K562 (cell line): ENCODE measurements at regions not wholly inside any gene's neighbourhood (a gene's known extent, or its start where the extent isn't known, plus 50 kb on each side); places are given as distances from the start of the nearest gene placed in this dataset.

Source experiments
- BCLAF1 ChIP-seq, 2 experiments: fragments of 450-650 bp in 1 of 2; IDR thresholded peaks; 2 replicates each; pipeline ENCODE4 v1.6.1; 2011 to 2017; ENCODE audit warnings: low read depth in 2 of 2, antibody characterized with exemption in 1 of 2, borderline replicate concordance in 1 of 2, low read length in 1 of 2, mild to moderate bottlenecking in 1 of 2, mixed read lengths in 1 of 2; ENCODE audit not compliant: control insufficient read depth in 1 of 2
- CHD1 ChIP-seq: fragments of 200-600 bp; sonication (generic); IDR thresholded peaks from one replicate; pipeline ENCODE4 v1.6.1; 2012; ENCODE audit warnings: mild to moderate bottlenecking, moderate library complexity, low read length, inconsistent platforms
- GABPA ChIP-seq: fragments of 200-800 bp; sonication (Bioruptor generic); conservative IDR thresholded peaks from 2 replicates; pipeline ENCODE4 v1.6.1; 2016; ENCODE audit warnings: low read depth, missing genetic modification characterization, missing compliant biosample characterization
- MTA1 ChIP-seq: fragments of 450-650 bp; IDR thresholded peaks from 2 replicates; pipeline ENCODE4 v1.6.1; 2017; ENCODE audit warnings: borderline replicate concordance
- SFPQ ChIP-seq: fragments of 200-400 bp; formaldehyde crosslinking; IDR thresholded peaks from 2 replicates; pipeline ENCODE4 v1.6.1; 2017; ENCODE audit warnings: mild to moderate bottlenecking, low read depth, low read length, moderate library complexity
- WHSC1 ChIP-seq: IDR thresholded peaks from one replicate; pipeline ENCODE4 v1.6.1; 2012; ENCODE audit warnings: low read length, control low read depth, inconsistent platforms
- ZBTB17 ChIP-seq: fragments of 450-650 bp; formaldehyde crosslinking; IDR thresholded peaks from 2 replicates; pipeline ENCODE4 v1.4.0; 2020; ENCODE audit warnings: mild to moderate bottlenecking
- ZNF134 ChIP-seq: fragments of 250-450 bp; sonication (Bioruptor Pico); conservative IDR thresholded peaks from 2 replicates; pipeline ENCODE4 v1.4.0; 2020
- ZNF431 ChIP-seq: sonication (generic); formaldehyde crosslinking; IDR thresholded peaks from 2 replicates; pipeline ENCODE4 v1.8.0; 2022; ENCODE audit warnings: mild to moderate bottlenecking, missing genetic modification reagents
- ZNF592 ChIP-seq: fragments of 450-650 bp; IDR thresholded peaks from 2 replicates; pipeline ENCODE4 v1.6.1; 2017; ENCODE audit warnings: antibody characterized with exemption, mild to moderate bottlenecking
- ZNF644 ChIP-seq: fragments of 200-800 bp; sonication (Bioruptor generic); IDR thresholded peaks from 2 replicates; pipeline ENCODE4 v1.6.1; 2016; ENCODE audit warnings: low read depth, missing genetic modification characterization, missing compliant biosample characterization
- ZNF830 ChIP-seq: fragments of 250-450 bp; sonication (Bioruptor Pico); IDR thresholded peaks from 2 replicates; pipeline ENCODE4 v1.5.0; 2021; ENCODE audit warnings: mild to moderate bottlenecking
- TF ChIP-seq, protein P1 (sequence below): sonication (generic); formaldehyde crosslinking; IDR thresholded peaks from 2 replicates; pipeline ENCODE4 v1.8.1; 2023; ENCODE audit warnings: mild to moderate bottlenecking, missing genetic modification reagents
- TF ChIP-seq, protein P2 (sequence below): fragments of 200-800 bp; sonication (Bioruptor generic); IDR thresholded peaks from 2 replicates; pipeline ENCODE4 v1.6.1; 2017; ENCODE audit warnings: missing genetic modification characterization, missing compliant biosample characterization

DNA sequence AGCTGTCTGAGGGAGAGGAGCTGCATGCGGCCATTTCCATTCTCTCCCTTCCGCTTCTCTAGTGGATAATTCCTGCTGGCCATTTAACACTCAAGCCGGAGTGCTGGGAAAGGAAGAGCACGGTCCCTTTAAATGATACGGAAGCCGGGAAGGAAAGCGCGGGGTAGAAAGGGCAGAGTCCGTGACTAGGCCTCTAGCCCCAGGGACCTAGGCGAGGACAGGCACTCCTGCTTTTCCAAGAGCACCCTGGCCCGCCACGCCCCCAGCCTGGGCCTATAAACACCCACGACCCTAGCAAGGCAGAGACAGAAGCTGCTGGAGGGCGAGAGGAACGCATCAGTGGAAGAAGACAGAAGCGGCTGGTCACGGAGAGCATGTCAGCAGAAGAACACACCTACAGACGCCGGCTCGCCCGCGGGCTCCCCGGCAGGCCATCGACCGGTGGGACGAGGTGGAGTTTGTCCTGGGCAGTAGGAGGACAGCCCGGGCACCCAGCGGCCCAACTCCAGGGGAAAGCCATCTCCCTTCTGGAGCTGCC is 1206.6 kb upstream of the TMEM132C start (continued):
- TF ChIP-seq, protein P1, sequence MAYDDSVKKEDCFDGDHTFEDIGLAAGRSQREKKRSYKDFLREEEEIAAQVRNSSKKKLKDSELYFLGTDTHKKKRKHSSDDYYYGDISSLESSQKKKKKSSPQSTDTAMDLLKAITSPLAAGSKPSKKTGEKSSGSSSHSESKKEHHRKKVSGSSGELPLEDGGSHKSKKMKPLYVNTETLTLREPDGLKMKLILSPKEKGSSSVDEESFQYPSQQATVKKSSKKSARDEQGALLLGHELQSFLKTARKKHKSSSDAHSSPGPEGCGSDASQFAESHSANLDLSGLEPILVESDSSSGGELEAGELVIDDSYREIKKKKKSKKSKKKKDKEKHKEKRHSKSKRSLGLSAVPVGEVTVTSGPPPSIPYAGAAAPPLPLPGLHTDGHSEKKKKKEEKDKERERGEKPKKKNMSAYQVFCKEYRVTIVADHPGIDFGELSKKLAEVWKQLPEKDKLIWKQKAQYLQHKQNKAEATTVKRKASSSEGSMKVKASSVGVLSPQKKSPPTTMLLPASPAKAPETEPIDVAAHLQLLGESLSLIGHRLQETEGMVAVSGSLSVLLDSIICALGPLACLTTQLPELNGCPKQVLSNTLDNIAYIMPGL (CRISPR knock-in tag) = no peak
- TF ChIP-seq BCLAF1 (IDR thresholded peaks at IDR 0.05; ENCODE audit: borderline replicate concordance in 1 of 2, control insufficient read depth in 1 of 2, low read depth in 2 of 2, low read length in 1 of 2) = no peak
- TF ChIP-seq SFPQ = no peak
- no peak for TF ChIP-seq ZNF644 (tag)
- no peak for TF ChIP-seq CHD1
- TF ChIP-seq ZNF134 (CRISPR knock-in tag) = no peak
- TF ChIP-seq, protein P2, sequence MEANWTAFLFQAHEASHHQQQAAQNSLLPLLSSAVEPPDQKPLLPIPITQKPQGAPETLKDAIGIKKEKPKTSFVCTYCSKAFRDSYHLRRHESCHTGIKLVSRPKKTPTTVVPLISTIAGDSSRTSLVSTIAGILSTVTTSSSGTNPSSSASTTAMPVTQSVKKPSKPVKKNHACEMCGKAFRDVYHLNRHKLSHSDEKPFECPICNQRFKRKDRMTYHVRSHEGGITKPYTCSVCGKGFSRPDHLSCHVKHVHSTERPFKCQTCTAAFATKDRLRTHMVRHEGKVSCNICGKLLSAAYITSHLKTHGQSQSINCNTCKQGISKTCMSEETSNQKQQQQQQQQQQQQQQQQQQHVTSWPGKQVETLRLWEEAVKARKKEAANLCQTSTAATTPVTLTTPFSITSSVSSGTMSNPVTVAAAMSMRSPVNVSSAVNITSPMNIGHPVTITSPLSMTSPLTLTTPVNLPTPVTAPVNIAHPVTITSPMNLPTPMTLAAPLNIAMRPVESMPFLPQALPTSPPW = 0 out of 2 replicates have a peak, but pooled peaks have one; percentile 28
- TF ChIP-seq WHSC1 = no peak
- TF ChIP-seq ZNF431 (CRISPR knock-in tag) = no peak
- no peak for TF ChIP-seq GABPA (tag)
- 0 out of 2 replicates have a peak, but pooled peaks have one; percentile 63 for TF ChIP-seq ZNF592
- no peak for TF ChIP-seq ZNF830 (CRISPR knock-in tag)
- peak; percentile 25; the same call in 1 of the 2 replicates for TF ChIP-seq ZBTB17
- TF ChIP-seq MTA1 = 0 out of 2 replicates have a peak, but pooled peaks have one; percentile 54
